ENCODE measurements at regions not wholly inside any gene's neighbourhood (a gene's known extent, or its start where the extent isn't known, plus 50 kb on each side); places are given as distances from the start of the nearest gene placed in this dataset.

DNA sequence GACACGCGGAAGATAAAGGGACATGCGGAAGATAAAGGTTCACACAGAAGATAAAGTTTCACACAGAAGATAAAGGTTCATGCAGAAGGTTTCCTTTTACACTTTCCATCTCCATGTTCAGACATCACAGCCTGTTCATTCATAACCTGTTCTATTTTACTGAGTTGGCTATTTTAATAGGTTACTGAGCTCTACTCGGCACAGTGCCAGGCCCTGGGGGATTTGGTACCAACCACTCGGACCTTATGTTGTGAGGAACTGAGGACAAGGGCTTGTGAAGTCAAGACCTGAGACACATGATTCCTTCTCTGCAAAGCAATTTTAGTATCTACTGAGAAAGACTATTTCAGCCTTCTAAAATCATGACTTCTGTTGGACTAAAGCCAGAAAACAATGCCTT is 75.0 kb upstream of the ALKAL2 start:
- H3K9me3 Mint-ChIP-seq, result peaks cover 19% of the 10 kb centered on the region
- peaks cover 3% of the 10 kb centered on the region for H3K4me1 Mint-ChIP-seq
- H3K9me3 ChIP-seq (ENCODE audit: control insufficient read depth, low read length), result peaks cover 44% of the 10 kb centered on the region
- H3K27ac ChIP-seq (ENCODE audit: low read depth, low read length), result no peak overlapping the region
- TF ChIP-seq, protein P1, sequence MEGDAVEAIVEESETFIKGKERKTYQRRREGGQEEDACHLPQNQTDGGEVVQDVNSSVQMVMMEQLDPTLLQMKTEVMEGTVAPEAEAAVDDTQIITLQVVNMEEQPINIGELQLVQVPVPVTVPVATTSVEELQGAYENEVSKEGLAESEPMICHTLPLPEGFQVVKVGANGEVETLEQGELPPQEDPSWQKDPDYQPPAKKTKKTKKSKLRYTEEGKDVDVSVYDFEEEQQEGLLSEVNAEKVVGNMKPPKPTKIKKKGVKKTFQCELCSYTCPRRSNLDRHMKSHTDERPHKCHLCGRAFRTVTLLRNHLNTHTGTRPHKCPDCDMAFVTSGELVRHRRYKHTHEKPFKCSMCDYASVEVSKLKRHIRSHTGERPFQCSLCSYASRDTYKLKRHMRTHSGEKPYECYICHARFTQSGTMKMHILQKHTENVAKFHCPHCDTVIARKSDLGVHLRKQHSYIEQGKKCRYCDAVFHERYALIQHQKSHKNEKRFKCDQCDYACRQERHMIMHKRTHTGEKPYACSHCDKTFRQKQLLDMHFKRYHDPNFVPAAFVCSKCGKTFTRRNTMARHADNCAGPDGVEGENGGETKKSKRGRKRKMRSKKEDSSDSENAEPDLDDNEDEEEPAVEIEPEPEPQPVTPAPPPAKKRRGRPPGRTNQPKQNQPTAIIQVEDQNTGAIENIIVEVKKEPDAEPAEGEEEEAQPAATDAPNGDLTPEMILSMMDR (conservative IDR thresholded peaks at IDR 0.05), result no peak
- no peak for DNase-seq
- H3K27me3 ChIP-seq (ENCODE audit: control insufficient read depth, insufficient read depth, low read length, poor library complexity, severe bottlenecking), result no peaks in the 10 kb centered on the region
- no peaks in the 10 kb centered on the region for H3K36me3 Mint-ChIP-seq (ENCODE audit: low read depth)
- WGBS, 2 experiments (ENCODE audit: insufficient coverage in 1 of 2, insufficient read length in 1 of 2), result 95 to 96% methylated on average over 3 to 5 of the region's 5 CpGs
- no peak overlapping the region for H3K9ac ChIP-seq (ENCODE audit: extremely low read depth, low read length, poor library complexity, severe bottlenecking)
- H3K27ac Mint-ChIP-seq, result no peak overlapping the region
- H3K27me3 Mint-ChIP-seq (ENCODE audit: insufficient read depth), result peaks cover 5% of the 10 kb centered on the region
- H3K36me3 ChIP-seq (ENCODE audit: control insufficient read depth, insufficient read depth, low read length), result no peaks in the 10 kb centered on the region
- peak overlapping the region; percentile 27 for H3K4me3 ChIP-seq (ENCODE audit: low read length)
- H3K4me1 ChIP-seq (ENCODE audit: control insufficient read depth, insufficient read depth, low read length), result no peaks in the 10 kb centered on the region
- H3K4me3 Mint-ChIP-seq, result no peak overlapping the region

- H3K27ac ChIP-seq (ENCODE audit: low read depth, low read length), result no peak overlapping the region
- H3K9ac ChIP-seq (ENCODE audit: extremely low read depth, low read length, poor library complexity, severe bottlenecking), result no peak overlapping the region
- no peak for DNase-seq
- Mint-ChIP-seq H3K27ac (no peak overlapping the region), H3K4me3 (no peak overlapping the region), H3K9me3 (peaks cover 19% of the 10 kb centered on the region), H3K4me1 (peaks cover 3% of the 10 kb centered on the region), H3K36me3 (ENCODE audit: low read depth) (no peaks in the 10 kb centered on the region), H3K27me3 (ENCODE audit: insufficient read depth) (peaks cover 7% of the 10 kb centered on the region)
- WGBS, 2 experiments (ENCODE audit: insufficient coverage in 1 of 2, insufficient read length in 1 of 2), result 80 to 96% methylated on average over 1 to 4 of the region's 4 CpGs
- TF ChIP-seq, protein P1 (conservative IDR thresholded peaks at IDR 0.05), result no peak
- peaks cover 44% of the 10 kb centered on the region for H3K9me3 ChIP-seq (ENCODE audit: control insufficient read depth, low read length)
- no peaks in the 10 kb centered on the region for H3K4me1 ChIP-seq (ENCODE audit: control insufficient read depth, insufficient read depth, low read length)
- no peaks in the 10 kb centered on the region for H3K36me3 ChIP-seq (ENCODE audit: control insufficient read depth, insufficient read depth, low read length)
- H3K27me3 ChIP-seq (ENCODE audit: control insufficient read depth, insufficient read depth, low read length, poor library complexity, severe bottlenecking), result no peaks in the 10 kb centered on the region
- H3K4me3 ChIP-seq (ENCODE audit: low read length), result peak overlapping the region; percentile 69
These were observed 72.2 kb upstream of the ALKAL2 start for GRCh38 chr2:360124-360523.

GRCh38 chr2:359047-359446 is 71.2 kb upstream of the ALKAL2 start:
- Histone ChIP-seq H3K9ac (ENCODE audit: extremely low read depth, low read length, poor library complexity, severe bottlenecking) (no peak overlapping the region), H3K27me3 (ENCODE audit: control insufficient read depth, insufficient read depth, low read length, poor library complexity, severe bottlenecking) (no peaks in the 10 kb centered on the region), H3K9me3 (ENCODE audit: control insufficient read depth, low read length) (peaks cover 41% of the 10 kb centered on the region), H3K4me1 (ENCODE audit: control insufficient read depth, insufficient read depth, low read length) (no peaks in the 10 kb centered on the region), H3K27ac (ENCODE audit: low read depth, low read length) (no peak overlapping the region), H3K36me3 (ENCODE audit: control insufficient read depth, insufficient read depth, low read length) (no peaks in the 10 kb centered on the region), H3K4me3 (ENCODE audit: low read length) (no peak overlapping the region)
- Mint-ChIP-seq H3K36me3 (ENCODE audit: low read depth) (no peaks in the 10 kb centered on the region), H3K4me3 (no peak overlapping the region), H3K4me1 (peaks cover 3% of the 10 kb centered on the region), H3K27me3 (ENCODE audit: insufficient read depth) (peaks cover 5% of the 10 kb centered on the region), H3K9me3 (peaks cover 16% of the 10 kb centered on the region), H3K27ac (no peak overlapping the region)
- WGBS, 2 experiments (ENCODE audit: insufficient coverage in 1 of 2, insufficient read length in 1 of 2), result 77 to 90% methylated on average over 2 to 5 of the region's 5 CpGs
- no peak for DNase-seq
- TF ChIP-seq, protein P1 (conservative IDR thresholded peaks at IDR 0.05), result no peak
